Coronary artery (tissue), 2 donors: ENCODE measurements at regions not wholly inside any gene's neighbourhood (a gene's known extent, or its start where the extent isn't known, plus 50 kb on each side); places are given as distances from the start of the nearest gene placed in this dataset.

Source experiments
- DNase-seq: peaks from one replicate; pipeline ENCODE4 v3.0.0-alpha.2; 2017; ENCODE audit warnings: low spot score
- H3K27ac ChIP-seq, 2 donors: fragments of 200-600 bp; sonication (generic); one replicate each; pipeline ENCODE4 v1.5.1; 2016 to 2019
- H3K4me3 ChIP-seq: fragments of 200-600 bp; sonication (generic); 2 replicates; pipeline ENCODE4 v1.5.1; 2016; ENCODE audit warnings: mild to moderate bottlenecking, moderate library complexity
- CTCF ChIP-seq: fragments of 200-600 bp; sonication (generic); IDR thresholded peaks from one replicate; pipeline ENCODE4 v1.5.1; 2019; ENCODE audit warnings: antibody characterized with exemption

- no peak for TF ChIP-seq CTCF
- Histone ChIP-seq H3K4me3 (no peak overlapping the region), H3K27ac (no peak overlapping the region)
- DNase-seq: no peak
These were observed 940.2 kb upstream of the FANCL start for GRCh38 chr2:59181347-59181746.

GRCh38 chr2:59180621-59181020 is 939.5 kb upstream of the FANCL start:
- H3K27ac ChIP-seq: no peak overlapping the region
- no peak for DNase-seq
- no peak overlapping the region for H3K4me3 ChIP-seq
- no peak for TF ChIP-seq CTCF

GRCh38 chr2:59180111-59180510 is 939.0 kb upstream of the FANCL start:
- no peak overlapping the region for H3K4me3 ChIP-seq
- no peak for DNase-seq
- no peak for TF ChIP-seq CTCF
- H3K27ac ChIP-seq: no peak overlapping the region

GRCh38 chr2:59177748-59178147 is 936.6 kb upstream of the FANCL start:
- Histone ChIP-seq H3K4me3 (no peak overlapping the region), H3K27ac (no peak overlapping the region)
- no peak for DNase-seq
- no peak for TF ChIP-seq CTCF

- DNase-seq: no peak
- Histone ChIP-seq H3K4me3 (no peak overlapping the region), H3K27ac (no peak overlapping the region)
- TF ChIP-seq CTCF: no peak
These were observed 935.6 kb upstream of the FANCL start for GRCh38 chr2:59176737-59177136.

GRCh38 chr2:59174536-59175243 is 933.6 kb upstream of the FANCL start:
- no peak overlapping the region for H3K4me3 ChIP-seq
- H3K27ac ChIP-seq: no peak overlapping the region
- DNase-seq: no peak
- TF ChIP-seq CTCF: no peak

- Histone ChIP-seq H3K4me3 (no peak overlapping the region), H3K27ac (no peak overlapping the region)
- TF ChIP-seq CTCF: no peak
- no peak for DNase-seq
These were observed 932.2 kb upstream of the FANCL start for GRCh38 chr2:59173325-59173724.
